Neural progenitor cell (in vitro differentiated cells): ENCODE measurements at regions not wholly inside any gene's neighbourhood (a gene's known extent, or its start where the extent isn't known, plus 50 kb on each side); places are given as distances from the start of the nearest gene placed in this dataset.

Experiments
- CTCF ChIP-seq: fragments of 200-600 bp; sonication (generic); IDR thresholded peaks from 2 replicates; pipeline ENCODE4 v1.5.1; 2017; ENCODE audit warnings: antibody characterized with exemption, mild to moderate bottlenecking
- EZH2 ChIP-seq: fragments of 200-600 bp; sonication (generic); IDR thresholded peaks from 2 replicates; pipeline ENCODE4 v1.6.1; 2017; ENCODE audit warnings: antibody characterized with exemption, mild to moderate bottlenecking, moderate library complexity
- EZH2phosphoT487 ChIP-seq: fragments of 200-600 bp; sonication (generic); IDR thresholded peaks from 2 replicates; pipeline ENCODE4 v1.6.1; 2017; ENCODE audit warnings: antibody characterized with exemption

DNA sequence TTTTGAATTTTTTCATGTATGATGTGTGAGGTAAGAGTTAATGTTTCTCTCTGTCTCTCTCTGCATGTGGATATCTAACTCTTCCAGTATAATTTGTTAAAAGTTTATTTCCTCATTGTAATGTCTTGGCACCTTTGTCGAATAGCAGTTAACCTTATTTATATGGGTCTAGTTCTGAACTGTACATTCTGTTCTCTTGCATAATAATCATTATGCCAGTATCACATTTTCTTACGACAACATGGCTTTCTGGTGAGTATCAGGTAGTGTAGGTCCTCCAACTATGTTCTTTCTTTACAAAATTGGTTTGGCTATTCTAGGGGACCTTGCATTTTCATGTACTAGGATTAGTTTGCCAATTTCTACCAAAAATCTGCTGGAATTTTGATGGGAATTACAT lies 337.0 kb upstream of the FZD8 start:
- TF ChIP-seq EZH2 (no peak), CTCF (no peak), EZH2phosphoT487 (no peak)
